ENCODE measurements at regions not wholly inside any gene's neighbourhood (a gene's known extent, or its start where the extent isn't known, plus 50 kb on each side); places are given as distances from the start of the nearest gene placed in this dataset.

DNA sequence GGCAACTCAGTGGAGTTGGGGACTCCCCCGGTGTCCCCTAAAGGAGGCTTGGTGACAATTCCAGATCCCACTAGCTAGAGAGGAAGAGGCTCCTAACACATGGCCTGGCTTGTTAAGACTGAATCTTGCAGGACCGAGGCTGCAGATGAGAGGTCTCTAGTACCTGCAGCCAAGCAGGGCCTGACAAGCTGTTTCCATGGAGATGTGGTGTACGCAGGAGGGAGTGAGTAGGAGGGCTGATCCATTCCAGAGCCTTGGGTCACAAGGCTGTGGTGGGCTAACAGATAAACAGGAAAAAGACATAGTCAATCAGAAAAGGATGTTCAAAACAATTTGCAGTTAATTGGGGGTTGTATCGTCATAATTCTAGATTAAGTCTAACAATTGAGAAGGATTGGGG lies 77.3 kb upstream of the MKLN1 start:
- Histone ChIP-seq H3K9ac (ENCODE audit: low read length in 2 of 2) (no peak overlapping the region), H3K27me3 (ENCODE audit: control insufficient read depth in 1 of 2, insufficient read depth in 2 of 2, low read length in 2 of 2) (no peaks in the 10 kb centered on the region), H3K36me3 (ENCODE audit: control insufficient read depth in 2 of 2, insufficient read depth in 2 of 2, low read length in 2 of 2) (no peaks in the 10 kb centered on the region), H3K27ac (ENCODE audit: low read length) (no peak overlapping the region), H3K9me3 (ENCODE audit: control insufficient read depth in 2 of 2, low read length in 2 of 2) (peaks cover 10 to 11% of the 10 kb centered on the region in 2 donors), H3K4me3 (ENCODE audit: low read length in 2 of 2) (no peak overlapping the region), H3K4me1 (ENCODE audit: control insufficient read depth, insufficient read depth, low read length) (peaks cover 7% of the 10 kb centered on the region)

DNA sequence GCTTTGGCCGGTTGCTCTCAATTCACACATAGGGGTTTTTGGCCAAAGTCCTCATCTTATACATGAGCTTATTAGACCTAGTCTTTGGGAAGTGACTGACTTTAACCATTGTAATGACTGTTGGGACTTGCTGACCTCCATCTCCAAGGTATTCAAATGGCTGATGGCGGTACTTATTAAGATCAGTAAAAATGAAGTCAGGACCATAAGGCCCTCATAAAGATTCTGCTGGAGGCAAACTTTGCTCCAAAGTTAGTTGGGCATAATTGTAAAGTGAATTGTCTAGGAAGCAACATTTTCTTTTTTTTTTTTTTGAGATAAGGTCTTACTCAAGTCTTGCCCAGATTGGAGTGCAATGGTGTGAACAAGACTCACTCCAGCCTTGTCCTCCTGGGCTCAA lies 76.3 kb upstream of the MKLN1 start:
- peaks cover 7% of the 10 kb centered on the region for H3K4me1 ChIP-seq (ENCODE audit: control insufficient read depth, insufficient read depth, low read length)
- H3K27ac ChIP-seq (ENCODE audit: low read length), result no peak overlapping the region
- no peak overlapping the region for H3K4me3 ChIP-seq (ENCODE audit: low read length in 2 of 2)
- no peaks in the 10 kb centered on the region for H3K36me3 ChIP-seq (ENCODE audit: control insufficient read depth in 2 of 2, insufficient read depth in 2 of 2, low read length in 2 of 2)
- H3K27me3 ChIP-seq (ENCODE audit: control insufficient read depth in 1 of 2, insufficient read depth in 2 of 2, low read length in 2 of 2), result no peaks in the 10 kb centered on the region
- no peak overlapping the region for H3K9ac ChIP-seq (ENCODE audit: low read length in 2 of 2)
- peaks cover 10 to 11% of the 10 kb centered on the region in 2 donors for H3K9me3 ChIP-seq (ENCODE audit: control insufficient read depth in 2 of 2, low read length in 2 of 2)

DNA sequence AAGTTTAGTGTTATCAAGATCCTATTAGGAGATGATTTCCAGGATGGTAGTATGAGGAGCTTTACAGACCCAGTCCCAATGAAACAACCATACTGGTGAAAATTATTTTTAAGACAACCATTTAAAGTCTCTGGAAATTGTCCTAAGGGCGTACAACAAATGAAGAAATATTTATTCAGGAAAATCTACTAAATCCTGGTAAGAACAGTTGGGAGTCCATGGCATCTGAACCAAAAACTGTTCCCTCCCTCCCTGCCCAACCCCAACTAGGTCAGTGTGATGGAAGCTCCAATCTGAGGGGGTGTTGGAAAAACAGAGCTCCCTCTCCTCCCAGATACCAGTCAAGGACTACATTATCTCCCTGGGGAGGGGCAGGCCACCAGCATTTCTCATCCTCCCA lies 74.7 kb upstream of the MKLN1 start:
- Histone ChIP-seq H3K9me3 (ENCODE audit: control insufficient read depth in 2 of 2, low read length in 2 of 2) (peaks cover 11 to 12% of the 10 kb centered on the region in 2 donors), H3K36me3 (ENCODE audit: control insufficient read depth in 2 of 2, insufficient read depth in 2 of 2, low read length in 2 of 2) (no peaks in the 10 kb centered on the region), H3K9ac (ENCODE audit: low read length in 2 of 2) (no peak overlapping the region), H3K27ac (ENCODE audit: low read length) (no peak overlapping the region), H3K4me3 (ENCODE audit: low read length in 2 of 2) (no peak overlapping the region), H3K27me3 (ENCODE audit: control insufficient read depth in 1 of 2, insufficient read depth in 2 of 2, low read length in 2 of 2) (no peaks in the 10 kb centered on the region), H3K4me1 (ENCODE audit: control insufficient read depth, insufficient read depth, low read length) (peaks cover 7% of the 10 kb centered on the region)

DNA sequence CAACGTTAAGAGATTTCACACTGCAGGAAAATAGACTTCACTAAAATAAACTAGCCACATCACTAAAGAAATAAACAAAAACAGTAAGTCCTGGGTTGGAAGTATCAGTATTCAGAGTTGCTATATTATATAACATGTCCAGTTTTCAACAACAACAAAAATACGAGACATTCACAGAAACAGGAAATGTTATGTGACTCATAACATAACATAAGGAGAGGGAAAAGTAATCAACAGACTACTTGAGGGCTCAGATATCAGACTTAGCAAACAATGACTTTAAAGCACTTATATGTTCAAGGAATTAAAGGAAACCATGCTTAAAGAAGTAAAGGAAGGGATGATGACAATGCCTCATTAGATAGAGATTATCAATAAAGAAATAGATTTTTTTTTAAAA lies 73.5 kb upstream of the MKLN1 start:
- Histone ChIP-seq H3K9ac (ENCODE audit: low read length in 2 of 2) (no peak overlapping the region), H3K36me3 (ENCODE audit: control insufficient read depth in 2 of 2, insufficient read depth in 2 of 2, low read length in 2 of 2) (no peaks in the 10 kb centered on the region), H3K27ac (ENCODE audit: low read length) (no peak overlapping the region), H3K27me3 (ENCODE audit: control insufficient read depth in 1 of 2, insufficient read depth in 2 of 2, low read length in 2 of 2) (no peaks in the 10 kb centered on the region), H3K4me3 (ENCODE audit: low read length in 2 of 2) (no peak overlapping the region), H3K4me1 (ENCODE audit: control insufficient read depth, insufficient read depth, low read length) (no peaks in the 10 kb centered on the region), H3K9me3 (ENCODE audit: control insufficient read depth in 2 of 2, low read length in 2 of 2) (peaks cover 11 to 12% of the 10 kb centered on the region in 2 donors)

DNA sequence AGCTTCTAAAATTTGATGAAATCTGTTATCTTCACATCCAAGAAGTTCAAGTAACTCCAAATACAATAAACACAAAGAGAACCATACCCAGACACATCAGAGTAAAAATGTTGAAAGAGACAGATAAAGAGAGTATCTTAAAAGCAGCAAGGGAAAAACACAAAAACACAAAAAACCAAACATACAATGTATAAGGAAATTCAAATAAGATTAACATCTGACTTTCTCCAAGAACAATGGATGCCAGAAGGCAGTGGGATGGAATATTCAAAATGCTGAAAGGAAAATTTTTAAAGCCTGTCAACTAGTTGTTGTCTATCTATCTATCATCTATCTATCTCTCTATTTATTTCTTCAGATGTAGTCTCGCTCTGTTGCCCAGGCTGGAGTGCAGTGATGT lies 72.4 kb upstream of the MKLN1 start:
- no peak overlapping the region for H3K4me3 ChIP-seq (ENCODE audit: low read length in 2 of 2)
- H3K9me3 ChIP-seq (ENCODE audit: control insufficient read depth in 2 of 2, low read length in 2 of 2), result peaks cover 11 to 12% of the 10 kb centered on the region in 2 donors
- H3K36me3 ChIP-seq (ENCODE audit: control insufficient read depth in 2 of 2, insufficient read depth in 2 of 2, low read length in 2 of 2), result no peaks in the 10 kb centered on the region
- no peak overlapping the region for H3K27ac ChIP-seq (ENCODE audit: low read length)
- no peaks in the 10 kb centered on the region for H3K4me1 ChIP-seq (ENCODE audit: control insufficient read depth, insufficient read depth, low read length)
- no peaks in the 10 kb centered on the region for H3K27me3 ChIP-seq (ENCODE audit: control insufficient read depth in 1 of 2, insufficient read depth in 2 of 2, low read length in 2 of 2)
- H3K9ac ChIP-seq (ENCODE audit: low read length in 2 of 2), result no peak overlapping the region

DNA sequence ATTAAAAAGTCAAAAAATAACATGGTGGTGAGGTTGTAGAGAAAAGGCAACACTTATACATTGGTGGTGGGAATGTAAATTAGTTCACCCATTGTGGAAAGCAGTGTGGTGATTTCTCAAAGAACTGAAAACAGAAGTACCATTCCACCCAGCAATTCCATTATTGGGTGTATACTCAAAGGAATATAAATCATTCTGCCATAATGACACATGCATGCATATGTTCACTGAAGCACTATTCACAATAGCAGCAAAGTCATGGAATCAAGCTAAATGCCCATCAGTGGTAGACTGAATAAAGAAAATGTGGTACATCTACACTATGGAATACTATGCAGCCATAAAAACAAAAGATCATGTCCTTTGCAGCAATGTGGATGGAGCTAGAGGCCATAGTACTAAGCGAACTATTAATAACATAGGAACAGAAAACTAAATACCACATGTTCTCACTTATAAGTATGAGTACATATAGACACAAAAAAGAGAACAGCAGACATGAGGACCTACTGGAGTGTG lies 66.1 kb upstream of the MKLN1 start:
- H3K27me3 ChIP-seq (ENCODE audit: control insufficient read depth in 1 of 2, insufficient read depth in 2 of 2, low read length in 2 of 2), result no peaks in the 10 kb centered on the region
- no peaks in the 10 kb centered on the region for H3K36me3 ChIP-seq (ENCODE audit: control insufficient read depth in 2 of 2, insufficient read depth in 2 of 2, low read length in 2 of 2)
- no peak overlapping the region for H3K4me3 ChIP-seq (ENCODE audit: low read length in 2 of 2)
- peaks cover 0 to 1% of the 10 kb centered on the region in 2 donors for H3K9me3 ChIP-seq (ENCODE audit: control insufficient read depth in 2 of 2, low read length in 2 of 2)
- H3K9ac ChIP-seq (ENCODE audit: low read length in 2 of 2), result no peak overlapping the region
- no peaks in the 10 kb centered on the region for H3K4me1 ChIP-seq (ENCODE audit: control insufficient read depth, insufficient read depth, low read length)
- H3K27ac ChIP-seq (ENCODE audit: low read length), result no peak overlapping the region

DNA sequence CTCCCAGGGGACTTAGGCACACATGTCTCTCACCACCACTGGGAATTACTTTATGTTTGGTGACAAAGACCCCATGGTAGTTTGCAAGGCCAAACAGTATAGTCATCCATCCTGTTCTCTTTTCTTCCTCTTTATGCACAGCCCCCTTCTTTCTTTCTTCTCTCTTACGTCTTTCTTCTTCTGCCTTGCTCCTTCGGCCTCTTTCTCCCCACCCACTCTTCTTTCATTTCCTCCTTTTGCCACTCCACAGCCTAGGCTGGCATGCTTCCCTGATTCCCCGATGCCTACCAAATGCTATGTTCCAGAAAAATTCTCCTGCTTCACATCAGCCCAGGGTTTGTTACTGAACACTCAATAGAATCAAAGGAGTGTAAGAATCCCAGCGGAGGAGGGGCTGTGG lies 62.4 kb upstream of the MKLN1 start:
- H3K9ac ChIP-seq (ENCODE audit: low read length in 2 of 2), result no peak overlapping the region
- H3K27me3 ChIP-seq (ENCODE audit: control insufficient read depth in 1 of 2, insufficient read depth in 2 of 2, low read length in 2 of 2), result no peaks in the 10 kb centered on the region
- no peaks in the 10 kb centered on the region for H3K36me3 ChIP-seq (ENCODE audit: control insufficient read depth in 2 of 2, insufficient read depth in 2 of 2, low read length in 2 of 2)
- H3K27ac ChIP-seq (ENCODE audit: low read length), result no peak overlapping the region
- H3K4me1 ChIP-seq (ENCODE audit: control insufficient read depth, insufficient read depth, low read length), result no peaks in the 10 kb centered on the region
- H3K4me3 ChIP-seq (ENCODE audit: low read length in 2 of 2), result no peak overlapping the region
- H3K9me3 ChIP-seq (ENCODE audit: control insufficient read depth in 2 of 2, low read length in 2 of 2), result no peaks in the 10 kb centered on the region

DNA sequence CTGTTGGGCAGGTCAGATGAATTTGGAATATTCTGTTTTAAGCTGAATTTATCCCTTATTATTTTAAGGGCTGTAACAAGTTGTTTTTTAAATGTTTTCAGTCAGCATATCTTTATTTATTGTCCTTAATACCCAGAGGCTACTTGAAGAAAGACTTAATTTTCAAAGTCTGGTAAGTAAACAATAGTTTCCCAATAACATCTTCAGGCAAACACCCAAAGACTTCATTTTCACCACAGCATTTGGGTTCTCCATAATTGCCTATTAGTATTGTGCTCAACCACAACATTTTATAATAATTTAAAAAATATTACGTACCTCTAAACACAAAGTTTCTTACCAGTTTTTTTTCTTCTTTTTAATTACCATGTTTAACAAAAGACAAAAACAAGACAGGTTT lies 60.0 kb upstream of the MKLN1 start:
- Histone ChIP-seq H3K27me3 (ENCODE audit: control insufficient read depth in 1 of 2, insufficient read depth in 2 of 2, low read length in 2 of 2) (no peaks in the 10 kb centered on the region), H3K4me3 (ENCODE audit: low read length in 2 of 2) (no peak overlapping the region), H3K9ac (ENCODE audit: low read length in 2 of 2) (no peak overlapping the region), H3K27ac (ENCODE audit: low read length) (no peak overlapping the region), H3K36me3 (ENCODE audit: control insufficient read depth in 2 of 2, insufficient read depth in 2 of 2, low read length in 2 of 2) (no peaks in the 10 kb centered on the region), H3K4me1 (ENCODE audit: control insufficient read depth, insufficient read depth, low read length) (no peaks in the 10 kb centered on the region), H3K9me3 (ENCODE audit: control insufficient read depth in 2 of 2, low read length in 2 of 2) (no peaks in the 10 kb centered on the region)

DNA sequence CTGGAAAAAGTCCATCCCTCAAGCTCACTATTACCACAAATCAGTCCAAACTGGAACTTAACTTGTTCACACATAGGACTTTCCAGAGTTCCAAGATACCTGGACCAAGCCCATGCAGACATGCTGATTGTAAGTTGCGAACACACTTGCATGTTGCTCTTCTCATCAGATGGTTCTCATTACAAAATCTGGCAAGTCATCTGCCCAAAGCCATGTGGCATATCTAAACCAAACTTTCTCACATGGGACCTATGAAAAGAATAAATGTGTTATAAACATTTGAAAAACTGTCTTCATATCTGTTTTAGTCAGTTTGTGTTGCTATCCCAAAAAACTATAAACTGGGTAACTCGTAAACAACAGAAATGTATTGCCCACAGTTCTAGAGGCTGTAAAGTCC lies 58.8 kb upstream of the MKLN1 start:
- Histone ChIP-seq H3K27ac (ENCODE audit: low read length) (no peak overlapping the region), H3K27me3 (ENCODE audit: control insufficient read depth in 1 of 2, insufficient read depth in 2 of 2, low read length in 2 of 2) (no peaks in the 10 kb centered on the region), H3K4me3 (ENCODE audit: low read length in 2 of 2) (no peak overlapping the region), H3K9ac (ENCODE audit: low read length in 2 of 2) (no peak overlapping the region), H3K9me3 (ENCODE audit: control insufficient read depth in 2 of 2, low read length in 2 of 2) (no peaks in the 10 kb centered on the region), H3K4me1 (ENCODE audit: control insufficient read depth, insufficient read depth, low read length) (no peaks in the 10 kb centered on the region), H3K36me3 (ENCODE audit: control insufficient read depth in 2 of 2, insufficient read depth in 2 of 2, low read length in 2 of 2) (no peaks in the 10 kb centered on the region)

DNA sequence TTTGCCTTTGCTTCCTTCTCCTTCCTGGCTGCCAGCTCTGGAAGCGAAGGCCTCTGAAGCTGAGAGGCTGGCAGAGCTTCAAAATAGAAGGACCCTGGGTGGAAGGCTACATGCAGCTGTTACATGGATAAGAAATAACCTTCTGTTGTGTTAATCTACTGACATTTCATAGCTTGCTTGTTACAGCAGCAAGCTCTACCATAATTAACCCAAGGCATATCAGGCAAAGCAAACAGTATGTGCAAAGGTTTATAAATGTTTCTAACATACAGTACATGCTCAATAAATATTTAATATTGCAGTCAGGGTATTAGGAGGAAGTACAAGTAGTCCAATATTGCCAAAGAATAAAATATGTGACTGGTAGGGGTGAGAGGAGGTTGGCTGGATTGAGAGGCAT lies 55.6 kb upstream of the MKLN1 start:
- H3K4me3 ChIP-seq (ENCODE audit: low read length in 2 of 2), result no peak overlapping the region
- no peaks in the 10 kb centered on the region for H3K27me3 ChIP-seq (ENCODE audit: control insufficient read depth in 1 of 2, insufficient read depth in 2 of 2, low read length in 2 of 2)
- H3K36me3 ChIP-seq (ENCODE audit: control insufficient read depth in 2 of 2, insufficient read depth in 2 of 2, low read length in 2 of 2), result no peaks in the 10 kb centered on the region
- H3K9ac ChIP-seq (ENCODE audit: low read length in 2 of 2), result no peak overlapping the region
- no peaks in the 10 kb centered on the region for H3K9me3 ChIP-seq (ENCODE audit: control insufficient read depth in 2 of 2, low read length in 2 of 2)
- no peak overlapping the region for H3K27ac ChIP-seq (ENCODE audit: low read length)
- no peaks in the 10 kb centered on the region for H3K4me1 ChIP-seq (ENCODE audit: control insufficient read depth, insufficient read depth, low read length)

DNA sequence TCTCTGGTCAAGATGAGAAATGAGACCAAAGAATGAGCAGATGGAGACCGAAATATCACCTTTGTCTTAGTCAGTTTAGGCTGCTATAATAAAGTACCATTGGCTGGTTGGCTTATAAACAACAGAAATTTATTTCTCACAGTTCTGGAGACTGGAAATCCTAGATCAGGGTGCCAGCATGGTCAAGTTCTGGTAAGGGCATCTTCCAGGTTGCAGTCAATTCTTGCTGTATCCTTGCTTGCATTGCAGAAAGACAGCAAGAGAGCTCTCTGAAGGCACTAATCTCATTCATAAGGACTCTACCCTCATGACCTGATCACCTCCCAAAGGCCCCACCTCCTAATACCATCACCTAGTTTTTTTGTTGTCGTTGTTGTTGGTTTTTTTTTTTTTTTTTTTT lies 52.7 kb upstream of the MKLN1 start:
- H3K4me3 ChIP-seq (ENCODE audit: low read length in 2 of 2), result no peak overlapping the region
- H3K36me3 ChIP-seq (ENCODE audit: control insufficient read depth in 2 of 2, insufficient read depth in 2 of 2, low read length in 2 of 2), result no peaks in the 10 kb centered on the region
- no peak overlapping the region for H3K27ac ChIP-seq (ENCODE audit: low read length)
- no peaks in the 10 kb centered on the region for H3K4me1 ChIP-seq (ENCODE audit: control insufficient read depth, insufficient read depth, low read length)
- H3K27me3 ChIP-seq (ENCODE audit: control insufficient read depth in 1 of 2, insufficient read depth in 2 of 2, low read length in 2 of 2), result no peaks in the 10 kb centered on the region
- no peaks in the 10 kb centered on the region for H3K9me3 ChIP-seq (ENCODE audit: control insufficient read depth in 2 of 2, low read length in 2 of 2)
- H3K9ac ChIP-seq (ENCODE audit: low read length in 2 of 2), result no peak overlapping the region

Data from stomach smooth muscle (tissue), 2 donors.